H7 (cell line): ENCODE measurements at regions not wholly inside any gene's neighbourhood (a gene's known extent, or its start where the extent isn't known, plus 50 kb on each side); places are given as distances from the start of the nearest gene placed in this dataset.
"Not testable (repeated sequence)": the region's sequence is repeated elsewhere in the genome, so short reads cannot be mapped to it uniquely, and the experiment has no call there.

Experiments used
- DNase-seq: peaks from one replicate; pipeline ENCODE4 v3.0.0; 2012
- H3K27me3 ChIP-seq: 2 replicates; pipeline ENCODE4 v1.6.0; 2011; ENCODE audit warnings: mild to moderate bottlenecking, low read length; ENCODE audit not compliant: control insufficient read depth, insufficient read depth
- H3K36me3 ChIP-seq: replicated peaks from 2 replicates; pipeline ENCODE4 v1.5.1; 2011; ENCODE audit warnings: low read length; ENCODE audit not compliant: control insufficient read depth, insufficient read depth
- H3K4me3 ChIP-seq: 2 replicates; pipeline ENCODE4 v1.5.1; 2011; ENCODE audit warnings: low read depth, mild to moderate bottlenecking, control low read depth, low read length, moderate library complexity; ENCODE audit not compliant: insufficient read depth

DNA sequence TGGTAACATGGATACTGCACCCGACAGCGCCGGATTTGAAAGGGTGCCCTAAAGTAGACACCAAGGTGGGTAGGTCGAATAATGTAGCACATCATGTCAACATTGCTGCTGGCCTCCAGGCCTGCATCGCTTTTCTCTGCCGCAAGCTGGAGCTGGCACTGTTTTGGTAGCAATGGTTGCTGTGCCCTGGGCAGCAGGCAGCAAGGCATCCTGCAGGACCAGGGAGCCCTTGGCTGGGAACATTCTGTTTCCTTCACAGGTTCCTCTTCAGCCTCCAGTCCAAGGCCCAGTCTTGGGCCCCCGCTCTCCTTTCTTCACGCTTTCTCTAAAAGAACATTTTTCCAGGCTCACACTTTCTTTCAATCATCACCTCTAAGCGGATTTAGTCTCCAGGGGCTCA, 365.8 kb upstream of the JARID2 start:
- H3K27me3 ChIP-seq, result no peaks in the 10 kb centered on the region

DNA sequence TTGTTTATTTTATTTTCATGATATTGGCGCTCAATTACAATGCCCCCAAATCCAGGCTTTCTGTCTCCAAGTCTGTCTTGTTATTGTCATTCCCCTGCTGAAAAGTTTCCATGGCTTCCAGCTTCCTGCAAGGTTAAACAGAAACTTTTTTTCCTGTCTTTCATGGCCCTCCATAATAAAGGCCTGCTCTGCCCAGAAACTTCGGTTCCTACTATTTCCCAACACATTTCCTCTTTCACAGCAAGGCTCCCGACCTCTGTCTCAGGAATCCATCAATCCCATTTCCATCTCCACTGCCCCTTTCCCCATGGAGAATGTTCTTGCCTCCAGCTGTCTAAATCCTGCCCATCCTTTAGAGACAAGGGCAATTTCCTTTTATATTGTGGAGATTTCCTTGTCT, 365.2 kb upstream of the JARID2 start:
- H3K36me3 ChIP-seq, result no peaks in the 10 kb centered on the region
- H3K4me3 ChIP-seq, result no peak overlapping the region
- no peaks in the 10 kb centered on the region for H3K27me3 ChIP-seq
- DNase-seq, result no peak

More for the DNA sequence above, 365.8 kb upstream of the JARID2 start:
- no peak overlapping the region for H3K4me3 ChIP-seq
- no peak for DNase-seq
- no peaks in the 10 kb centered on the region for H3K36me3 ChIP-seq

DNA sequence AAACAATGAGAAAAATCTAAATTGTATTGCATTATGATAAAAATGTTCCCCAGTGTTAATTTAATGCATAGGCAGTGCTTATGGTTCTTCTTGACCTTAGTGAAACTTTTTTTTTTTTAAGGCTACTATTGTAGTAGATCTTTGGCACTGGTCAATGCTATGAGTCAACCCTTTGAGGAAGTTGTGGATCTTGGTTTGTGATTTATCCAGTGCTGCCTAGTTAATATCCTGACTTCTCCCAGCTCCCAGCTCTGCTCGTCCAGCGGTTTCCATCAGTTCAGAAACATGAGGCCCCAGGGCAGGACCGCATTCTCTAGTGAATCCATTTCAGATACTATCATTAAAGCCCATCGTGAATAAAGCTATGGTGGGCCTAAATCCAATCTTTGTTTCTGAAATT, 364.5 kb upstream of the JARID2 start:
- Histone ChIP-seq H3K4me3 (no peak overlapping the region), H3K36me3 (no peaks in the 10 kb centered on the region), H3K27me3 (no peaks in the 10 kb centered on the region)
- DNase-seq, result no peak

DNA sequence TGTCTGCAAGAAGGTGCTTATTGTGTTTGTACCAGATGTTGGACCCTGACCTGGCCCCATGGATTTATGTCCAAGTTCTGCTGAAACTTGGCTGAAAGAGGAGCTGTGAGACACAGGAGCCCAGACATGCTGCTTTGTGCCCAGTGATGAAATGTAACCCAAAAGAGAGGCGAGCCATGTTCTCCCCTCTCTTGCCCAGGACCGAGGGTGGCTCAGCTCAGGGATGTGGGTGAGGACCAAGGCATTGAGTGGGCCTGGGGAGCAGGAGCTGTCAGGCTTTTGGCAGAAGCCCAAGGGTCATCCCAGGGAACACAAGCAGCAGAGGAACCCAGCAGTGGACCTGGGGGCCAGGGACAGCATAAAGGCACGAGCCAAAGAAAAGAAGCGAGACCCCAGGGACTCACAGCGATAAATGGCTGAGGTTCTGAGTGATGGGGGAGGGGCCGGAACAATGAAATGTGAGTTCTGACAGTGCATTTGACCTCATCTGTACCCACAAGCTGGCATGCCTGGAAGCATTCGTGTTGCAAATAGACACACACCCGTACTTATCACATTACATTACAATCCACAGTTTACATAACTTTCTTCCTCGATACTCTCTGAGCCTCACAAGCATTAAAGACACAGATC, 363.4 kb upstream of the JARID2 start:
- Histone ChIP-seq H3K36me3 (no peaks in the 10 kb centered on the region), H3K27me3 (no peaks in the 10 kb centered on the region), H3K4me3 (no peak overlapping the region)
- no peak for DNase-seq

DNA sequence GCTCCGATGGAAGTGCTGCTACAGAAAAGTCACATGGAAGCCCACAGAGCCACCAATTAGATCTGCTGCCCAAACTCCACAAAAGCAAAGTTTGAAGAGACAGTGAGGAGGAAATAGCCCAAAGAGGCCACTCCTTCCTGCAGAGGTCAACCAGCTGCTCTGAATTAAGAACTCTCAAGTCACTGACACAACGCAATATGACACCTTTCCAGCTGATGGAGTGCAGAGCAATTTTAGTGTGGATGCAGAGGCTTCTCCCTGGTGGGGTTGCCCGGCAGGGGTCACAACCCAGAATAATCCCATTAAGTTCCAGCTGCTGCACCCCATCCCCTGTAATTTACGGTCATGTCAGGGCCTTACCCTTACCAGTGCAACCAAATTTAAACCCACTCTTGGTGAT, 361.9 kb upstream of the JARID2 start:
- Histone ChIP-seq H3K36me3 (no peaks in the 10 kb centered on the region), H3K4me3 (no peak overlapping the region)
- DNase-seq, result peak; percentile 38

DNA sequence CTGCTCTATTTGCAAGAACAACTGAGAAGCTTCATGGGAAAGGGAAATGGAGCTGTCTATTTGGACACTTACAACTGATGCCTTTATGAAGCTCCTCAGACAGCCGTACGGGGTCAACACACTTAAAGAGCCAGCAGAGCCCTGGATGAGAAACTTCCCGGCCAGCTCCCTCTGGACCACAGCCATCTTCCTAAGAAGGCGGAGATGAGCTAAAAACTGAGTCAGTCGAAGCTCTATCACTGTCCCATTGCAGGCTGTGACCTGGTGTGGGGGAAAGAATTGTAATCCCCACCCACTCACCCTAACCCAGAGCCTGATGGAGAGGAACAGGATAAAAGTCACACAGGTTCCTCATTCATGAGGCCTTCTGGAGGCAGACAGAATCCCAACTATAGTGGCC, 360.4 kb upstream of the JARID2 start:
- no peak for DNase-seq

More for the DNA sequence above, 361.9 kb upstream of the JARID2 start:
- no peaks in the 10 kb centered on the region for H3K27me3 ChIP-seq

DNA sequence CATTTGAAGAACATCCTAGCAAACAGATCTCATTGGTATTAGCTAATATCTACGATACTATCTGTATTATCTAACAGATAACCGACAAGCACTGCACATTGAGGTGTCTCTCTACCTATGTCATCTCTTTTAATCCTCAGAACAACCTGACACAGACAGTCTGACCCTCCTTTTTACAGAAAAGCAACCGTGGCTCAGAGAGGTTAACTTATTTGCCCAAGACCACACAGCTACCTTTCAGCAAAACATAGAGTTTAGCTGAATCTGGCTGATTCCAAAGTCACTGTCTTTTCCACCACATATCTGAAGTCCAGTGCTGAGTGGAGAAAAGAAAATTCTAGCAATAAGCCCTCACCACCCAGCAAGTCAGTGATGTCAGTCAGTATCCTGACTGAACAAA, 358.7 kb upstream of the JARID2 start:
- Histone ChIP-seq H3K36me3 (no peaks in the 10 kb centered on the region), H3K27me3 (no peaks in the 10 kb centered on the region), H3K4me3 (no peak overlapping the region)
- DNase-seq, result no peak

More for the DNA sequence above, 360.4 kb upstream of the JARID2 start:
- H3K36me3 ChIP-seq, result no peaks in the 10 kb centered on the region
- no peak overlapping the region for H3K4me3 ChIP-seq
- no peaks in the 10 kb centered on the region for H3K27me3 ChIP-seq

DNA sequence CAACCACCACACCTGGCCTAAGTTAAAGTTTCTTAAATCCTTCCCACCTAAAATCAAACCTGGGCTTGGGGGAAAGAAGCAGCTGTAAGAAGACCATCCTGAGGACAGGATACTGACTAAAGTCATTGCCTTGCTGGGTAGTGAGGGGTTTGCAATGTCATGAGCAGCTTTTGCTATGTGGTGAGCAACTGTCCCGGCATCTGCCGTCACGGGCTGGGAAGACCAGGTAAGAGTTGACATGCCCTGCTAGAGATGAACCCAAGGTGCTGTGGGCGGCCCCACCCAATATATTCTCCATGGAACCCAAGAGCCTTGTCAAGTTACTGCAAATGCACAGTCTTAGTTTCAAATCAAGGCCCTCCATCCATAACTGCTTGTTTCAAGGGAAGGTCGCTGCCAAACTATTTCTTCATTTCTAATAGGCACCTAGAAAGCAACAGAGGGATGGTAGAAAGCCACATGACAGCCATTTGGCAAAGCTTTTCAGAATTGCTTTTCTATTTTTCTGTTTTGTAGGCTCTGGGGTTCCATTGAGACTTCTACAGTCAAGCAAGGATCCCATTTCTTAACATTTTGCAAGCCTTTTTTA, 357.8 kb upstream of the JARID2 start:
- Histone ChIP-seq H3K27me3 (no peaks in the 10 kb centered on the region), H3K36me3 (no peaks in the 10 kb centered on the region), H3K4me3 (no peak overlapping the region)
- DNase-seq, result no peak

DNA sequence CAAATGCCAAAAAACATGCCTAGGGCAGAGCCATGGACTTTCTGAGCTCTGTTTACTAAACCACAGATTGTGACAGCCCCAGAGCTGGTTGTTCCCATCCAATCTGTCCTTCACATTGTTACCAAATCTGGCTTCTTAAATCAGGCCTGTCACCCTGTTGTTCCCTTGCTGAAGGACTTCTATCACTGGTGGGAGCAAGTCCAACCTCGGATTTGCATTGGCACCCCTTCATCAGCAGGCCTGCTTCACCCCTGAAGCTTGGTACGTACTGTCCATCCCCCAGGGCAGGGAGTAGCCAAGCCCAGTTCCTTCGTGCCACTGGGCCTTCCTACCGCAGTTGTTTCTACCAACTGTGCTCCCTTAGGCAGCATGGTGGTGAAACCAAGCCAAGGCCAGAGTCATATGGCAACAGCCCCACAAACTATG, 357.3 kb upstream of the JARID2 start:
- no peaks in the 10 kb centered on the region for H3K27me3 ChIP-seq
- no peak overlapping the region for H3K4me3 ChIP-seq
- H3K36me3 ChIP-seq, result no peaks in the 10 kb centered on the region
- no peak for DNase-seq

DNA sequence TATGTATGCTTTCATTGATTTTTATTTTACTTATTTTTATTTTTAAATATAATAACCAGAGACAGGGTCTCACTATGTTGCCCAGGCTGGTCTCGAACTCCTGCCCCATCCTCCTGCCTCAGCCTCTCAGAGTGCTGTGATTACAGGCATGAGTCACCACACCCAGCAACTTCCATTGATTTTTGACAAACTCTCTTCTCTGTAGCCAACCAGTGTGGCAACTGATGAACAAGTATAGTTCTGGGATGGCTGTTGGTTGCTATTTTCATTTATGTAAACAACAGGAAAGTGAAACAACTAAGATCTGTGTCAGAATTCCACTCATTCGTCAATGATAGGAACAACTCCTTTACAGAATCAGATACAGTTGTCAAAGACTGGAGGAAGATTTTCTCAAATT, 356.7 kb upstream of the JARID2 start:
- Histone ChIP-seq H3K36me3 (no peaks in the 10 kb centered on the region; the same call in 1 of the 2 replicates), H3K27me3 (no peaks in the 10 kb centered on the region), H3K4me3 (no peak overlapping the region)
- DNase-seq, result no peak

DNA sequence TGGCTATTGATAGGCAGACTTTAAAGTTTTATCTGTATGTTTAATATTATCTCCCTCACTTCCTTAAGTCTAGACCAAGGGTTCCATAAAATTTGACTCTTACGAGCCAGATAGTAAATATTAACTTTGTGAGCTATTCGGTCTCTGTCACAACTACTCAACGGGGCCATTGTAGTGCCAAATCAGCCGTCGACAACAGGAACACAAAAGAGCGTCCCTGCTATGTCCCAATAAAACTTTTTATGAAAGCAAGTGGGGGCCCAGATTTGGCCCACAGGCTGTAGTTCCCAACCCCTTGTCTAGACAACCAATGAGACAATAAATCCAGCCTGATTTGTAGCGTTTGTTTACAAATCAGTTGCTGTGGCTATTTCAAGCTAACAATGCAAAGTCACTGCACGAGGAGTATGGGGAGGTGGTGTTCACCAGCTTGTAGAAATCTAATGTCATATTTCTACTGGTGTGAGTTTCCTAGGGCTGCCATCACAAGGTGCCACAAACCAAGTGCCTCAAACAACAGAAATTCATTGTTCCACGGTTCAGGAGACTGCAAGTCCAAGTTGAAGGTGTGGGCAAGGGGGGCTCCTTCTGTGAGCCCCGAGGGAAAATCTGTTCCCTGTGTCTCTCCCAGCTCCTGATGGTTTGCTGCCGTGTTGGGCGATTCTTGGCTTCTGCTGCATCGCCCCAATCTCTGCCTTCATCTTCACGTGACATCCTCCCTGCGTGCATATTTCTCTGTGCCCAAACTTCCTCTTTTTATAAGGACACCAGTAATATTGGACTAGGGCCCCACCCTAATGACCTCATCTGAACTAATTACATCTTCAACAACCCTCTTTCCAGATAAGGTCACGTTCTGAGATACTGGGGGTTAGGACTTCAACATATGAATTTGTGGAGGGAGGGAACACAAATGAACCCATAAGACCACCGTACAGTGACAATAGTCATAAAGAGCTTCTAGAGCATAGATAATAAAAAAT, 356.0 kb upstream of the JARID2 start:
- H3K36me3 ChIP-seq, result no peaks in the 10 kb centered on the region; the same call in 1 of the 2 replicates
- no peaks in the 10 kb centered on the region for H3K27me3 ChIP-seq
- H3K4me3 ChIP-seq, result no peak overlapping the region
- no peak for DNase-seq

DNA sequence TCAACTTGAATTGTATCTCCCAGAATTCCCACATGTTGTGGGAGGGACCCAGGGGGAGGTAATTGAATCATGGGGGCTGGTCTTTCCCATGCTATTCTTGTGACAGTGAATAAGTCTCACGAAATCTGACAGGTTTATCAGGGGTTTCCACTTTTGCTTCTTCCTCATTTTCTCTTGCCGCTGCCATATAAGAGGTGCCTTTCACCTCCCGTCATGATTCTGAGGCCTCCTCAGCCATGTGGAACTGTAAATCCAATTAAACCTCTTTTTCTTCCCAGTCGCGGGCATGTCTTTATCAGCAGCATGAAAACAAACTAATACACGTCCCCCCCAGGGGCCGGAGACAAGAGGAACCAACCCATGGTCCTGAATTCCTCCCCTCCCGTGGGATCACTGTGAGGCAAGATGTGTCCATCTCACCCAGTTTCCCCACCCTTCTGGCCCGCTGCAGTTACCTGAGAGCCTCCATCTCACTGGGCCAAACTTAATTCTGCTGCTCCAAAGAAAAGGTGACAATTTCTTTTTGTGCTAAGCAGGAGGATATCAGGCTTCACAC, 354.0 kb upstream of the JARID2 start:
- not testable (repeated sequence) for H3K27me3 ChIP-seq, H3K4me3 ChIP-seq, H3K36me3 ChIP-seq, DNase-seq

DNA sequence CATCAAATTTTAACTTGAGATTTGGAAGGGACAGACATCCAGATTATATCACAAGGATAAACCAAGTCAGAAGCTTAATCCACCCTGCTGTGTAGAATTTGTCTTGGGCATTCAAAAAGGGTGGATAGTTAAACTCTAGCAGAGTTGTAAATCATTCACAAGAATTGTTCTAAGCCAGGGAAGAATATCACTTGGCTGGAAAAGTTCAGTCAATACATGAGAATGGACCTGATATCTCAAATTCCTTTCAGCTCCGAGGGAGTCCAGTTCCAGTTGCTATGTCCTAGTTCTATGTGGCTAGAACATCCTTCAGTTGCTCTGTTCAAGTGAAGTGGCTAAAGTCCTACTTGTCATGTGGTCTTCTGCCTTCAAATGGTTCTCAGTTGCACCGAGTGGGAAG, 351.8 kb upstream of the JARID2 start:
- H3K36me3 ChIP-seq, result no peaks in the 10 kb centered on the region; the same call in 1 of the 2 replicates
- H3K27me3 ChIP-seq, result no peaks in the 10 kb centered on the region
- DNase-seq, result no peak
- no peak overlapping the region for H3K4me3 ChIP-seq

DNA sequence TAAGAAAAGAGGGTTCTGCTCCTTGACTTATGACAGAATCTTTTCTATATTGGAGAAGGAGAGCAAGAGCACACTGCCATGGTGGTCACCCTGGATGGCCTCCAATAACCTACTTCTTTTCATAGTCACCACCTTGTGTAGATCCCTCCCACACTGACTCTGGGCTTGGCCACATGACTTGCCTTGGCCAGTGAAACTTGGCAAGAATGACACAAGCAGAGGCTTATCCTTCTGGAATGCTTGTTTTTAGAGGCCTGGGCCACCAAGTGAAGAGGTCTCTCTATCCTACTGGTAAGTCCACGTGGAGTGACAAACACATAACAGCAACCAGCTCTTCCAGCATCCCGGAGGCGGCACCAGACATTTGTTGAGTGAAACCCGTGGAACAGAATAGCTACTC, 349.4 kb upstream of the JARID2 start:
- DNase-seq, result no peak
- Histone ChIP-seq H3K36me3 (no peaks in the 10 kb centered on the region; the same call in 1 of the 2 replicates), H3K27me3 (no peaks in the 10 kb centered on the region), H3K4me3 (no peak overlapping the region)
